ELR (cell line): ENCODE measurements at regions not wholly inside any gene's neighbourhood (a gene's known extent, or its start where the extent isn't known, plus 50 kb on each side); places are given as distances from the start of the nearest gene placed in this dataset.
"Not testable (repeated sequence)": the region's sequence is repeated elsewhere in the genome, so short reads cannot be mapped to it uniquely, and the experiment has no call there.

Source experiments
- DNase-seq: peaks from one replicate; pipeline ENCODE4 v3.0.0-alpha.2; 2015; ENCODE audit warnings: low read depth

GRCh38 chr14:87049950-87050349, 943.0 kb downstream of the GALC start:
- DNase-seq, result peak; percentile 13

GRCh38 chr14:87046960-87047359, 946.0 kb downstream of the GALC start:
- no peak for DNase-seq

- no peak for DNase-seq
Observed at GRCh38 chr14:87045956-87046355, 947.0 kb downstream of the GALC start.

GRCh38 chr14:87045246-87045645, 947.7 kb downstream of the GALC start:
- DNase-seq, result no peak

- no peak for DNase-seq
Observed at GRCh38 chr14:87044807-87045206, 948.2 kb downstream of the GALC start.

- DNase-seq, result no peak
Observed at GRCh38 chr14:87043667-87044200, 949.2 kb downstream of the GALC start.

- no peak for DNase-seq
Observed at GRCh38 chr14:87042354-87042753, 950.6 kb downstream of the GALC start.

- DNase-seq, result no peak
Observed at GRCh38 chr14:87041290-87042020, 951.5 kb downstream of the GALC start.

GRCh38 chr14:87034680-87035079, 958.3 kb downstream of the GALC start:
- DNase-seq, result no peak

- DNase-seq, result no peak
Observed at GRCh38 chr14:87030197-87030596, 962.8 kb downstream of the GALC start.

GRCh38 chr14:87020106-87020505, 972.9 kb downstream of the GALC start:
- DNase-seq, result not testable (repeated sequence)

GRCh38 chr14:87018294-87018693, 974.7 kb downstream of the GALC start:
- no peak for DNase-seq

GRCh38 chr14:87017335-87017734, 975.6 kb downstream of the GALC start:
- no peak for DNase-seq

GRCh38 chr14:87014856-87015255, 978.1 kb downstream of the GALC start:
- no peak for DNase-seq

- DNase-seq, result peak; percentile 0
Observed at GRCh38 chr14:87013583-87013982, 979.4 kb downstream of the GALC start.

- no peak for DNase-seq
Observed at GRCh38 chr14:87008965-87009364, 984.0 kb downstream of the GALC start.

GRCh38 chr14:87005280-87005679, 987.7 kb downstream of the GALC start:
- no peak for DNase-seq

GRCh38 chr14:87002776-87003175, 990.2 kb downstream of the GALC start:
- no peak for DNase-seq

- DNase-seq, result no peak
Observed at GRCh38 chr14:87001333-87001732, 991.6 kb downstream of the GALC start.

GRCh38 chr14:87000081-87000480, 992.9 kb downstream of the GALC start:
- no peak for DNase-seq

- DNase-seq, result no peak
Observed at GRCh38 chr14:86999036-86999435, 993.9 kb downstream of the GALC start.

GRCh38 chr14:86997271-86997670, 995.7 kb downstream of the GALC start:
- DNase-seq, result no peak

GRCh38 chr14:86990396-86990795, 1002.6 kb downstream of the GALC start:
- DNase-seq, result no peak

GRCh38 chr14:86989285-86989684, 1003.7 kb downstream of the GALC start:
- DNase-seq, result no peak
